Panc1 (cell line): ENCODE measurements at regions not wholly inside any gene's neighbourhood (a gene's known extent, or its start where the extent isn't known, plus 50 kb on each side); places are given as distances from the start of the nearest gene placed in this dataset.

Experiments used
- ATAC-seq: fragments of 200-7000 bp; cut with Tn5 transposase; 2 replicates; pipeline ENCODE4 v1.9.1; 2020; ENCODE audit warnings: mild to moderate bottlenecking, moderate library complexity
- BruUV-seq: library from RNA; stranded (reverse); fragments of 400-500 nt; replicated peaks from 2 replicates; lab custom pipeline; 2021; lab: Mats Ljungman, UMichigan
- CTCF ChIA-PET: fragments of 300-600 bp; sonication (Branson Sonifier 250); formaldehyde crosslinking; loops from one replicate; lab custom pipeline; 2022; ENCODE audit warnings: antibody characterized with exemption; lab: Charles Lee
- POLR2A ChIA-PET: fragments of 300-600 bp; sonication (Branson Sonifier 250); formaldehyde crosslinking; loops from one replicate; lab custom pipeline; 2022; ENCODE audit warnings: antibody characterized with exemption; lab: Charles Lee
- DNase-seq: peaks from one replicate; pipeline ENCODE4 v3.0.0-alpha.2; 2010; ENCODE audit warnings: low read depth, low spot score
- H3K27ac ChIP-seq: 2 replicates; pipeline ENCODE4 v1.5.1; 2011; ENCODE audit warnings: mild to moderate bottlenecking, low read length, inconsistent platforms
- H3K27me3 ChIP-seq: fragments of 200-500 bp; sonication (Bioruptor generic); 2 replicates; pipeline ENCODE4 v1.6.0; 2014; ENCODE audit warnings: low read length, inconsistent platforms; ENCODE audit not compliant: control insufficient read depth, insufficient read depth
- H3K36me3 ChIP-seq: fragments of 200-500 bp; sonication (Bioruptor generic); 2 replicates; pipeline ENCODE4 v1.5.1; 2014; ENCODE audit warnings: inconsistent platforms, mild to moderate bottlenecking, low read length, moderate library complexity; ENCODE audit not compliant: control insufficient read depth, insufficient read depth
- H3K4me1 ChIP-seq: 2 replicates; pipeline ENCODE4 v1.5.1; 2011; ENCODE audit warnings: inconsistent platforms, mild to moderate bottlenecking, low read length, moderate library complexity; ENCODE audit not compliant: control insufficient read depth, insufficient read depth
- H3K4me3 ChIP-seq, 2 experiments: 2 replicates each; pipeline ENCODE4 v1.5.1; 2011 to 2012; ENCODE audit warnings: low read depth in 2 of 2, low read length in 2 of 2, mild to moderate bottlenecking in 2 of 2, inconsistent platforms in 1 of 2, moderate library complexity in 1 of 2
- H3K9me3 ChIP-seq: fragments of 200-500 bp; sonication (Bioruptor generic); 2 replicates; pipeline ENCODE4 v1.5.1; 2014; ENCODE audit warnings: low read depth, mild to moderate bottlenecking, inconsistent platforms, low read length, moderate library complexity; ENCODE audit not compliant: control insufficient read depth, insufficient read depth
- POLR2AphosphoS5 ChIP-seq: IDR thresholded peaks from 2 replicates; pipeline ENCODE4 v1.6.1; 2012; ENCODE audit warnings: mild to moderate bottlenecking, low read depth, low read length, moderate library complexity
- SIN3A ChIP-seq: IDR thresholded peaks from 2 replicates; pipeline ENCODE4 v1.6.1; 2012; ENCODE audit warnings: low read depth, mild to moderate bottlenecking, low read length, moderate library complexity, borderline replicate concordance; ENCODE audit not compliant: insufficient read depth
- TCF7L2 ChIP-seq: IDR thresholded peaks from 2 replicates; pipeline ENCODE4 v1.6.1; 2011; ENCODE audit warnings: mild to moderate bottlenecking, low read depth, low read length, inconsistent platforms
- in situ Hi-C: cut with HindIII; loops from 2 replicates; pipeline ENCODE4 v1.10.0; 2016; ENCODE audit warnings: low sequenced_read_pairs, low pct_unique_long_range_greater_than_20kb
- intact Hi-C: fragments of 100-400 bp; cut with micrococcal nuclease; formaldehyde crosslinking; loops from one replicate; pipeline ENCODE4 v1.10.0; 2022; ENCODE audit not compliant: unreplicated experiment
- TF ChIP-seq, protein P1 (sequence below): fragments of 450-650 bp; IDR thresholded peaks from 2 replicates; pipeline ENCODE4 v1.5.1; 2017; ENCODE audit warnings: mild to moderate bottlenecking
- TF ChIP-seq, protein P2 (sequence below), 2 experiments: IDR thresholded peaks; 2 replicates each; pipeline ENCODE4 v1.6.1; 2011 to 2012; ENCODE audit warnings: low read depth in 2 of 2, control low read depth in 1 of 2, low read length in 1 of 2, mild to moderate bottlenecking in 1 of 2, moderate library complexity in 1 of 2; ENCODE audit not compliant: insufficient read depth in 1 of 2

DNA sequence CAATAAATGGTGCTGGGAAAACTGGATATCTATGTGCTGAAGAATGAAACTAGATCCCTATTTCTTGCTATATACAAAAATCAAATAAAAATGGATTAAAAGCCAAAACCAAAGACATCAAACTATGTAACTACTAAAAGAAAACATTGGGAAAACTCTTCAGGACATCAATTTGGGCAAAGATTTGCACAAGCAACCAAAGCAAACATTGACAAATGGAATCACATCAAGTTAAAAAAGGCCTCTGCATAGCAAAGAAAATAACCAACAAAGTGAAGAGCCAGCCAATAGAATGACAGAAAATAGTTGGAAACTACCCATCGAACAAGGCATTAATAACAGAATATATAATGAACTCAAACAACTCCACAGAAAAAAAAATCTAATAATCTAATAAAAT, 1495.3 kb downstream of the SI start:
- no peak overlapping the region for H3K4me3 ChIP-seq
- ChIA-PET POLR2A (no interaction called here), CTCF (no interaction called here)
- ATAC-seq = no peak
- intact Hi-C loops (no loop called here), in situ Hi-C loops (no loop called here)
- BruUV-seq = no TSS peak
- DNase-seq = no peak
- H3K4me1 ChIP-seq = no peaks in the 10 kb centered on the region
- TF ChIP-seq, protein P1, sequence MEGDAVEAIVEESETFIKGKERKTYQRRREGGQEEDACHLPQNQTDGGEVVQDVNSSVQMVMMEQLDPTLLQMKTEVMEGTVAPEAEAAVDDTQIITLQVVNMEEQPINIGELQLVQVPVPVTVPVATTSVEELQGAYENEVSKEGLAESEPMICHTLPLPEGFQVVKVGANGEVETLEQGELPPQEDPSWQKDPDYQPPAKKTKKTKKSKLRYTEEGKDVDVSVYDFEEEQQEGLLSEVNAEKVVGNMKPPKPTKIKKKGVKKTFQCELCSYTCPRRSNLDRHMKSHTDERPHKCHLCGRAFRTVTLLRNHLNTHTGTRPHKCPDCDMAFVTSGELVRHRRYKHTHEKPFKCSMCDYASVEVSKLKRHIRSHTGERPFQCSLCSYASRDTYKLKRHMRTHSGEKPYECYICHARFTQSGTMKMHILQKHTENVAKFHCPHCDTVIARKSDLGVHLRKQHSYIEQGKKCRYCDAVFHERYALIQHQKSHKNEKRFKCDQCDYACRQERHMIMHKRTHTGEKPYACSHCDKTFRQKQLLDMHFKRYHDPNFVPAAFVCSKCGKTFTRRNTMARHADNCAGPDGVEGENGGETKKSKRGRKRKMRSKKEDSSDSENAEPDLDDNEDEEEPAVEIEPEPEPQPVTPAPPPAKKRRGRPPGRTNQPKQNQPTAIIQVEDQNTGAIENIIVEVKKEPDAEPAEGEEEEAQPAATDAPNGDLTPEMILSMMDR = no peak
- no peak for TF ChIP-seq SIN3A
- TF ChIP-seq, protein P2, sequence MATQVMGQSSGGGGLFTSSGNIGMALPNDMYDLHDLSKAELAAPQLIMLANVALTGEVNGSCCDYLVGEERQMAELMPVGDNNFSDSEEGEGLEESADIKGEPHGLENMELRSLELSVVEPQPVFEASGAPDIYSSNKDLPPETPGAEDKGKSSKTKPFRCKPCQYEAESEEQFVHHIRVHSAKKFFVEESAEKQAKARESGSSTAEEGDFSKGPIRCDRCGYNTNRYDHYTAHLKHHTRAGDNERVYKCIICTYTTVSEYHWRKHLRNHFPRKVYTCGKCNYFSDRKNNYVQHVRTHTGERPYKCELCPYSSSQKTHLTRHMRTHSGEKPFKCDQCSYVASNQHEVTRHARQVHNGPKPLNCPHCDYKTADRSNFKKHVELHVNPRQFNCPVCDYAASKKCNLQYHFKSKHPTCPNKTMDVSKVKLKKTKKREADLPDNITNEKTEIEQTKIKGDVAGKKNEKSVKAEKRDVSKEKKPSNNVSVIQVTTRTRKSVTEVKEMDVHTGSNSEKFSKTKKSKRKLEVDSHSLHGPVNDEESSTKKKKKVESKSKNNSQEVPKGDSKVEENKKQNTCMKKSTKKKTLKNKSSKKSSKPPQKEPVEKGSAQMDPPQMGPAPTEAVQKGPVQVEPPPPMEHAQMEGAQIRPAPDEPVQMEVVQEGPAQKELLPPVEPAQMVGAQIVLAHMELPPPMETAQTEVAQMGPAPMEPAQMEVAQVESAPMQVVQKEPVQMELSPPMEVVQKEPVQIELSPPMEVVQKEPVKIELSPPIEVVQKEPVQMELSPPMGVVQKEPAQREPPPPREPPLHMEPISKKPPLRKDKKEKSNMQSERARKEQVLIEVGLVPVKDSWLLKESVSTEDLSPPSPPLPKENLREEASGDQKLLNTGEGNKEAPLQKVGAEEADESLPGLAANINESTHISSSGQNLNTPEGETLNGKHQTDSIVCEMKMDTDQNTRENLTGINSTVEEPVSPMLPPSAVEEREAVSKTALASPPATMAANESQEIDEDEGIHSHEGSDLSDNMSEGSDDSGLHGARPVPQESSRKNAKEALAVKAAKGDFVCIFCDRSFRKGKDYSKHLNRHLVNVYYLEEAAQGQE (IDR thresholded peaks at IDR 0.05; ENCODE audit: insufficient read depth in 1 of 2, low read depth in 2 of 2, low read length in 1 of 2) = no peak
- no peak for TF ChIP-seq TCF7L2
- no peak for TF ChIP-seq POLR2AphosphoS5
- no peaks in the 10 kb centered on the region for H3K36me3 ChIP-seq
- H3K27me3 ChIP-seq = no peaks in the 10 kb centered on the region
- no peak overlapping the region for H3K27ac ChIP-seq
- peaks cover 5% of the 10 kb centered on the region; the same call in 1 of the 2 replicates for H3K9me3 ChIP-seq

DNA sequence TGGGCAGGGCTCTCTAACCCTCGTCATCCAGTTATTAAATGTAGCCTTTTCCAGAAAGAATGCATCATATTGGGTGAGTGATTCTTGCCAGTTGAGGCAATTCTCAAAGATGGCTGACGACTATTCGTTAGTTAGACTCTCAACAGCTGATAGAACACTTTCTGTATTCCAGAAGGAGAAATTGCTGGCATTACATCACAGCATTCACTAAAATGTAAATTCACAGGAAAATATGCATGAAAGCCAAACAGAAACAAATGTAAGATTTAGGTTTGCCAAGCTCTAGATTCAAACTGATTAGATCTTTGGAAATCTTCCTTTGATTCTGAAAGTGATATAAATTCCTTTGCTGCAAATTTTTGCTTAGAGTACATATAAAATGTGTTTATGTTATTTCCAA, 1501.0 kb downstream of the SI start:
- ChIA-PET POLR2A (no interaction called here), CTCF (no interaction called here)
- no TSS peak for BruUV-seq
- Histone ChIP-seq H3K27me3 (no peaks in the 10 kb centered on the region), H3K4me1 (no peaks in the 10 kb centered on the region), H3K36me3 (no peaks in the 10 kb centered on the region), H3K27ac (no peak overlapping the region), H3K9me3 (peaks cover 5% of the 10 kb centered on the region; the same call in 1 of the 2 replicates), H3K4me3 (no peak overlapping the region)
- intact Hi-C loops = no loop called here
- TF ChIP-seq TCF7L2 (no peak), SIN3A (no peak), POLR2AphosphoS5 (no peak)
- TF ChIP-seq, protein P2 (IDR thresholded peaks at IDR 0.05; ENCODE audit: insufficient read depth in 1 of 2, low read depth in 2 of 2, low read length in 1 of 2) = no peak
- TF ChIP-seq, protein P1 = no peak
- in situ Hi-C loops = no loop called here
- no peak for ATAC-seq
- no peak for DNase-seq
